HCT116 (cell line): ENCODE measurements at regions not wholly inside any gene's neighbourhood (a gene's known extent, or its start where the extent isn't known, plus 50 kb on each side); places are given as distances from the start of the nearest gene placed in this dataset.

Experiments
- ATAC-seq: fragments of 200-7000 bp; cut with Tn5 transposase; 2 replicates; pipeline ENCODE4 v1.9.1; 2020; ENCODE audit warnings: mild to moderate bottlenecking, moderate library complexity
- BruUV-seq: library from RNA; stranded (reverse); fragments of 400-500 nt; replicated peaks from 2 replicates; lab custom pipeline; 2021; lab: Mats Ljungman, UMichigan
- CTCF ChIA-PET: fragments of 300-600 bp; sonication (Branson Sonifier 250); formaldehyde crosslinking; loops from one replicate; lab custom pipeline; 2021; ENCODE audit warnings: antibody characterized with exemption; lab: Charles Lee
- POLR2A ChIA-PET: fragments of 300-600, 350-600 bp; sonication (Branson Sonifier 250); formaldehyde crosslinking; loops from one replicate; lab custom pipeline; 2021; ENCODE audit warnings: antibody characterized with exemption; lab: Charles Lee
- RAD21 ChIA-PET, 2 experiments: fragments of 300-600 bp; sonication (Branson Sonifier 250); formaldehyde crosslinking; loops; one replicate each; lab custom pipeline; 2023; ENCODE audit warnings: low total read pairs in 2 of 2; ENCODE audit not compliant: uncharacterized antibody in 2 of 2, unreplicated experiment in 2 of 2, low non-redundant PET in 1 of 2; lab: Charles Lee
- DNase-seq: peaks from one replicate; pipeline ENCODE4 v3.0.0-alpha.2; 2010; ENCODE audit warnings: low read depth, low spot score
- H2AFZ ChIP-seq: fragments of 200-600 bp; shearing (Covaris generic), sonication (generic); 2 replicates; pipeline ENCODE4 v1.6.1; 2017; ENCODE audit warnings: low read depth, mixed run types, mixed read lengths, antibody characterized with exemption, low read length; ENCODE audit not compliant: poor library complexity, severe bottlenecking
- H3K27ac ChIP-seq: 2 replicates; pipeline ENCODE4 v1.5.1; 2012; ENCODE audit warnings: low read depth, low read length
- H3K27me3 ChIP-seq: fragments of 200-600 bp; sonication (generic); 2 replicates; pipeline ENCODE4 v1.6.1; 2016; ENCODE audit warnings: mixed run types, low read length, mixed read lengths; ENCODE audit not compliant: insufficient read depth
- H3K36me3 ChIP-seq, 2 experiments: fragments of 200-500 bp in 1 of 2; fragments of 200-600 bp in 1 of 2; sonication (Bioruptor generic) in 1 of 2; sonication (generic) in 1 of 2; 2 replicates each; pipeline versions ENCODE4 v1.5.1 to v1.6.1; 2014 to 2016; ENCODE audit warnings: low read length in 2 of 2, inconsistent platforms in 1 of 2, mixed read lengths in 1 of 2, mixed run types in 1 of 2; ENCODE audit not compliant: insufficient read depth in 2 of 2, control insufficient read depth in 1 of 2
- H3K4me1 ChIP-seq, 2 experiments: fragments of 200-600 bp in 1 of 2; sonication (generic) in 1 of 2; 2 replicates each; pipeline versions ENCODE4 v1.5.1 to v1.6.1; 2012 to 2017; ENCODE audit warnings: low read length in 2 of 2, inconsistent platforms in 1 of 2, mild to moderate bottlenecking in 1 of 2, mixed read lengths in 1 of 2, mixed run types in 1 of 2, moderate library complexity in 1 of 2; ENCODE audit not compliant: insufficient read depth in 2 of 2, control insufficient read depth in 1 of 2
- H3K4me2 ChIP-seq: fragments of 200-600 bp; sonication (generic); 2 replicates; pipeline ENCODE4 v1.6.1; 2017; ENCODE audit warnings: mixed run types, low read length, mixed read lengths
- H3K4me3 ChIP-seq, 2 experiments: fragments of 200-600 bp in 1 of 2; sonication (generic) in 1 of 2; replicated peaks in 1 of 2; 2 replicates each; pipeline ENCODE4 v1.5.1; 2011 to 2016; ENCODE audit warnings: low read length in 2 of 2, control low read depth in 1 of 2, low read depth in 1 of 2, mild to moderate bottlenecking in 1 of 2, mixed read lengths in 1 of 2, mixed run types in 1 of 2
- H3K79me2 ChIP-seq: fragments of 200-600 bp; sonication (generic); 2 replicates; pipeline ENCODE4 v1.6.1; 2017; ENCODE audit warnings: mild to moderate bottlenecking, mixed run types, low read length, moderate library complexity, mixed read lengths; ENCODE audit not compliant: insufficient read depth
- H3K9ac ChIP-seq: fragments of 200-600 bp; sonication (generic); 2 replicates; pipeline ENCODE4 v1.6.1; 2016; ENCODE audit warnings: low read length, mixed read lengths
- H3K9me2 ChIP-seq: fragments of 200-600 bp; sonication (generic), shearing (Covaris generic); 2 replicates; pipeline ENCODE4 v1.6.1; 2017; ENCODE audit warnings: mixed run types, mild to moderate bottlenecking, moderate library complexity; ENCODE audit not compliant: insufficient read depth
- H3K9me3 ChIP-seq, 2 experiments: fragments of 200-500 bp in 1 of 2; fragments of 200-600 bp in 1 of 2; sonication (Bioruptor generic) in 1 of 2; sonication (generic) in 1 of 2; 2 replicates each; pipeline ENCODE4 v1.6.1; 2014 to 2017; ENCODE audit warnings: low read length in 2 of 2, mixed read lengths in 2 of 2, inconsistent platforms in 1 of 2, low read depth in 1 of 2, mild to moderate bottlenecking in 1 of 2, mixed run types in 1 of 2, moderate library complexity in 1 of 2; ENCODE audit not compliant: control insufficient read depth in 1 of 2, insufficient read depth in 1 of 2
- H4K20me1 ChIP-seq: fragments of 200-600 bp; sonication (generic), shearing (Covaris generic); 2 replicates; pipeline ENCODE4 v1.6.1; 2017; ENCODE audit warnings: mixed run types, mild to moderate bottlenecking, moderate library complexity; ENCODE audit not compliant: insufficient read depth
- CBX3 ChIP-seq: IDR thresholded peaks from 2 replicates; pipeline ENCODE4 v1.6.1; 2012; ENCODE audit warnings: low read depth
- EGR1 ChIP-seq: IDR thresholded peaks from 2 replicates; pipeline ENCODE4 v1.6.1; 2012; ENCODE audit warnings: low read depth
- FOSL1 ChIP-seq: IDR thresholded peaks from 2 replicates; pipeline ENCODE4 v1.6.1; 2012; ENCODE audit warnings: low read depth
- JUND ChIP-seq: IDR thresholded peaks from 2 replicates; pipeline ENCODE4 v1.6.1; 2012
- MAX ChIP-seq: IDR thresholded peaks from 2 replicates; pipeline ENCODE4 v1.6.1; 2012
- POLR2AphosphoS5 ChIP-seq: IDR thresholded peaks from 2 replicates; pipeline ENCODE4 v1.6.1; 2011; ENCODE audit warnings: mild to moderate bottlenecking, low read depth, low read length, moderate library complexity
- RAD21 ChIP-seq: IDR thresholded peaks from 2 replicates; pipeline ENCODE4 v1.6.1; 2012; ENCODE audit warnings: low read depth, mild to moderate bottlenecking
- REST ChIP-seq: IDR thresholded peaks from 2 replicates; pipeline ENCODE4 v1.6.1; 2012; ENCODE audit warnings: low read depth
- SIN3A ChIP-seq: IDR thresholded peaks from 2 replicates; pipeline ENCODE4 v1.6.1; 2012; ENCODE audit warnings: low read depth
- SP1 ChIP-seq: IDR thresholded peaks from 2 replicates; pipeline ENCODE4 v1.6.1; 2012; ENCODE audit warnings: low read depth
- SRF ChIP-seq: IDR thresholded peaks from 2 replicates; pipeline ENCODE4 v1.6.1; 2012; ENCODE audit warnings: low read depth
- TCF7L2 ChIP-seq: IDR thresholded peaks from 2 replicates; pipeline ENCODE4 v1.7.0; 2011; ENCODE audit warnings: borderline replicate concordance, inconsistent platforms; ENCODE audit not compliant: insufficient read depth, insufficient read length; ENCODE audit errors: extremely low read depth
- YY1 ChIP-seq: IDR thresholded peaks from 2 replicates; pipeline ENCODE4 v1.6.1; 2011; ENCODE audit warnings: low read length, low read depth, moderate library complexity, mild to moderate bottlenecking; ENCODE audit not compliant: insufficient replicate concordance; ENCODE audit errors: extremely low read depth
- ZBTB33 ChIP-seq: IDR thresholded peaks from 2 replicates; pipeline ENCODE4 v1.6.1; 2011; ENCODE audit warnings: mild to moderate bottlenecking, low read length, moderate library complexity; ENCODE audit not compliant: insufficient replicate concordance; ENCODE audit errors: extremely low read depth
- ZFX ChIP-seq: fragments of 450-650 bp; IDR thresholded peaks from 2 replicates; pipeline ENCODE4 v1.6.1; 2017
- ZNF274 ChIP-seq: fragments of 200-500 bp; sonication (Bioruptor generic); IDR thresholded peaks from 2 replicates; pipeline ENCODE4 v1.6.1; 2014; ENCODE audit warnings: mild to moderate bottlenecking, low read depth, low read length, inconsistent platforms
- intact Hi-C: fragments of 100-400 bp; cut with micrococcal nuclease; formaldehyde crosslinking; loops from 2 replicates; pipeline ENCODE4 v1.10.0; 2022

DNA sequence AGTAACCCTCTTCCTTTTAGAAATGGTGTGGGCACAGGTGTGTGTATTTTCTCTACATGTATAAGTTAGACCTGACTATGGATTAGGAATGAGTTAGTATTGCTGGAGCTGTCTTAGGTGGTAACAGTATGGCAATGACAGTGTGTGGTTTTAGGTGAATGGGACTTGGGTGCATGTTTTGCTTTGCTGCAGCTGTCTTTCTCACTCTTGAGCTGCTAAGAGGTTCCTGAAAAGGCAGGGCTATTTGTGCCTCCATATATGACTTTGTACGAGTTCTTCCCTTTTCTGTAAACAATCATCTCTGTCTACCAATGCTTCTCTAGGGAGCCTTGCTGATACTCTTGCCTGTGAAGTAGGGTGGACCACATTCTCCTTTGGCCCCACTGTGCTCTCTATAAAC is 234.8 kb upstream of the HHIP start:
- no peaks in the 10 kb centered on the region for H3K36me3 ChIP-seq
- intact Hi-C loops, result no loop called here
- no peak overlapping the region for H3K4me3 ChIP-seq
- H3K9me3 ChIP-seq, result no peaks in the 10 kb centered on the region
- ATAC-seq (no peak), DNase-seq (no peak)
- no peak overlapping the region for H3K27ac ChIP-seq
- POLR2A ChIA-PET, result no interaction called here
- H2AFZ ChIP-seq, result no peak overlapping the region
- H3K4me2 ChIP-seq, result no peak overlapping the region
- no peaks in the 10 kb centered on the region for H3K27me3 ChIP-seq
- no peak for TF ChIP-seq SRF
- TF ChIP-seq REST, result no peak
- no peak for TF ChIP-seq ZNF274
- no peak for TF ChIP-seq EGR1
- no peak for TF ChIP-seq RAD21
- TF ChIP-seq MAX, result no peak
- TF ChIP-seq JUND, result no peak
- TF ChIP-seq YY1, result no peak
- no peak for TF ChIP-seq CBX3
- TF ChIP-seq TCF7L2, result no peak
- no peak for TF ChIP-seq FOSL1
- no peak for TF ChIP-seq ZBTB33
- TF ChIP-seq ZFX, result no peak
- no peak for TF ChIP-seq SP1
- no peak for TF ChIP-seq SIN3A
- TF ChIP-seq POLR2AphosphoS5, result no peak
- TF ChIP-seq, all 23 proteins: peak for 0
- Histone ChIP-seq H3K4me1 (no peaks in the 10 kb centered on the region), H4K20me1 (no peaks in the 10 kb centered on the region), H3K9me2 (no peaks in the 10 kb centered on the region), H3K79me2 (no peaks in the 10 kb centered on the region), H3K9ac (no peak overlapping the region)
- ChIA-PET RAD21 (no interaction called here), CTCF (no interaction called here)
- no TSS peak for BruUV-seq
